ENCODE measurements at regions not wholly inside any gene's neighbourhood (a gene's known extent, or its start where the extent isn't known, plus 50 kb on each side); places are given as distances from the start of the nearest gene placed in this dataset.

GRCh38 chr16:60820361-60820760 lies 1215.9 kb downstream of the CDH8 start:
- no peak for TF ChIP-seq CREB1 (IDR thresholded peaks at IDR 0.05; ENCODE audit: low read depth)
- no peak for TF ChIP-seq EP300 (IDR thresholded peaks at IDR 0.05; ENCODE audit: borderline replicate concordance)
- no peak for TF ChIP-seq NFIC (IDR thresholded peaks at IDR 0.05)
